ENCODE measurements at regions not wholly inside any gene's neighbourhood (a gene's known extent, or its start where the extent isn't known, plus 50 kb on each side); places are given as distances from the start of the nearest gene placed in this dataset.

GRCh38 chr16:48834576-48834975 lies 224.6 kb upstream of the N4BP1 start:
- no peak for DNase-seq (ENCODE audit: low read depth in 2 of 2)

- DNase-seq (ENCODE audit: low read depth in 2 of 2): no peak
These were observed 223.5 kb upstream of the N4BP1 start for GRCh38 chr16:48833461-48833860.

- DNase-seq (ENCODE audit: low read depth in 2 of 2): no peak
These were observed 221.2 kb upstream of the N4BP1 start for GRCh38 chr16:48831076-48831722.

- no peak for DNase-seq (ENCODE audit: low read depth in 2 of 2)
These were observed 219.6 kb upstream of the N4BP1 start for GRCh38 chr16:48829336-48830310.

- DNase-seq (ENCODE audit: low read depth in 2 of 2): no peak
These were observed 214.3 kb upstream of the N4BP1 start for GRCh38 chr16:48824271-48824670.

- DNase-seq (ENCODE audit: low read depth in 2 of 2): no peak
These were observed 212.5 kb upstream of the N4BP1 start for GRCh38 chr16:48822431-48822830.

GRCh38 chr16:48820379-48820778 lies 210.4 kb upstream of the N4BP1 start:
- DNase-seq (ENCODE audit: low read depth in 2 of 2): no peak

- DNase-seq (ENCODE audit: low read depth in 2 of 2): no peak
These were observed 208.3 kb upstream of the N4BP1 start for GRCh38 chr16:48818257-48818656.

- no peak for DNase-seq (ENCODE audit: low read depth in 2 of 2)
These were observed 207.1 kb upstream of the N4BP1 start for GRCh38 chr16:48817032-48817431.

- DNase-seq (ENCODE audit: low read depth in 2 of 2): no peak
These were observed 206.4 kb upstream of the N4BP1 start for GRCh38 chr16:48816393-48816792.

GRCh38 chr16:48814994-48815393 lies 205.0 kb upstream of the N4BP1 start:
- DNase-seq (ENCODE audit: low read depth in 2 of 2): no peak

- no peak for DNase-seq (ENCODE audit: low read depth in 2 of 2)
These were observed 203.5 kb upstream of the N4BP1 start for GRCh38 chr16:48813485-48813884.

- DNase-seq (ENCODE audit: low read depth in 2 of 2): no peak
These were observed 202.9 kb upstream of the N4BP1 start for GRCh38 chr16:48812856-48813255.

- no peak for DNase-seq (ENCODE audit: low read depth in 2 of 2)
These were observed 201.5 kb upstream of the N4BP1 start for GRCh38 chr16:48811478-48811877.

- DNase-seq (ENCODE audit: low read depth in 2 of 2): no peak
These were observed 200.9 kb upstream of the N4BP1 start for GRCh38 chr16:48810803-48811453.

- no peak for DNase-seq (ENCODE audit: low read depth in 2 of 2)
These were observed 200.4 kb upstream of the N4BP1 start for GRCh38 chr16:48810436-48810802.

- DNase-seq (ENCODE audit: low read depth in 2 of 2): no peak
These were observed 180.2 kb upstream of the N4BP1 start for GRCh38 chr16:48790151-48790550.

- no peak for DNase-seq (ENCODE audit: low read depth in 2 of 2)
These were observed 178.5 kb upstream of the N4BP1 start for GRCh38 chr16:48788475-48788874.

GRCh38 chr16:48745541-48745940 lies 135.6 kb upstream of the N4BP1 start:
- DNase-seq (ENCODE audit: low read depth in 2 of 2): no peak

GRCh38 chr16:48740964-48741363 lies 131.0 kb upstream of the N4BP1 start:
- no peak for DNase-seq (ENCODE audit: low read depth in 2 of 2)

GRCh38 chr16:48734220-48734619 lies 124.2 kb upstream of the N4BP1 start:
- no peak for DNase-seq (ENCODE audit: low read depth in 2 of 2)

GRCh38 chr16:48704710-48705109 lies 94.7 kb upstream of the N4BP1 start:
- no peak for DNase-seq (ENCODE audit: low read depth in 2 of 2)
